H1 (cell line): ENCODE measurements at regions not wholly inside any gene's neighbourhood (a gene's known extent, or its start where the extent isn't known, plus 50 kb on each side); places are given as distances from the start of the nearest gene placed in this dataset.

Experiments
- CTCF ChIA-PET: fragments of 300-600 bp; sonication (Branson Sonifier 250); formaldehyde crosslinking; loops from one replicate; lab custom pipeline; 2021; ENCODE audit not compliant: partially characterized antibody; lab: Charles Lee
- POLR2A ChIA-PET: fragments of 300-600 bp; sonication (Branson Sonifier 250); formaldehyde crosslinking; loops from one replicate; lab custom pipeline; 2021; ENCODE audit warnings: inconsistent platforms; ENCODE audit not compliant: partially characterized antibody; lab: Charles Lee
- DNase-seq, 2 experiments: peaks; one replicate each; pipeline versions ENCODE4 v3.0.0 to v3.0.0-alpha.2; 2010 to 2022; ENCODE audit warnings: low spot score in 2 of 2, low read depth in 1 of 2, mixed read lengths in 1 of 2
- FAIRE-seq: peaks from 2 replicates; lab custom pipeline; 2011; peaks lifted over from hg19 to GRCh38; lab: Jason Lieb, UNC
- H2AFZ ChIP-seq: 2 replicates; pipeline ENCODE4 v1.8.1; 2012; ENCODE audit warnings: low read length, inconsistent platforms
- H2AK5ac ChIP-seq: 2 replicates; pipeline ENCODE4 v1.6.1; 2013; ENCODE audit warnings: low read depth, low read length
- H2BK120ac ChIP-seq: replicated peaks from 2 replicates; pipeline ENCODE3; 2013; ENCODE audit warnings: low read depth, low read length, inconsistent platforms
- H2BK12ac ChIP-seq: 2 replicates; pipeline ENCODE4 v1.6.1; 2013; ENCODE audit warnings: low read depth, low read length
- H2BK15ac ChIP-seq: 2 replicates; pipeline ENCODE4 v1.6.1; 2013; ENCODE audit warnings: low read length
- H2BK20ac ChIP-seq: 2 replicates; pipeline ENCODE4 v1.6.1; 2013; ENCODE audit warnings: low read length
- H2BK5ac ChIP-seq: 2 replicates; pipeline ENCODE4 v1.6.1; 2013; ENCODE audit warnings: low read depth, low read length
- H3K14ac ChIP-seq: 2 replicates; pipeline ENCODE4 v1.6.1; 2013; ENCODE audit warnings: inconsistent platforms; ENCODE audit not compliant: insufficient read length
- H3K18ac ChIP-seq: 2 replicates; pipeline ENCODE4 v1.6.1; 2013; ENCODE audit warnings: low read length; ENCODE audit errors: extremely low read depth
- H3K23ac ChIP-seq: 2 replicates; pipeline ENCODE4 v1.6.1; 2013; ENCODE audit warnings: inconsistent platforms; ENCODE audit not compliant: insufficient read length
- H3K23me2 ChIP-seq: 2 replicates; pipeline ENCODE4 v1.6.1; 2013; ENCODE audit warnings: low read depth, low read length
- H3K27ac ChIP-seq: 2 replicates; pipeline ENCODE4 v1.6.1; 2011; ENCODE audit warnings: low read depth, low read length, inconsistent platforms
- H3K27me3 ChIP-seq, 4 experiments: replicated peaks in 1 of 4; 1 replicate in 1 of 4; 2 replicates in 3 of 4; pipeline versions ENCODE4 v1.6.1 to v1.8.1; 2011 to 2013; ENCODE audit warnings: low read length in 3 of 4, mild to moderate bottlenecking in 3 of 4, inconsistent platforms in 2 of 4, mixed read lengths in 2 of 4, moderate library complexity in 1 of 4; ENCODE audit not compliant: control insufficient read depth in 3 of 4, insufficient read depth in 3 of 4; ENCODE audit errors: extremely low read depth in 1 of 4
- H3K36me3 ChIP-seq, 4 experiments: 2 replicates each; pipeline versions ENCODE4 v1.6.1 to v1.8.1; 2011 to 2013; ENCODE audit warnings: mild to moderate bottlenecking in 4 of 4, low read length in 3 of 4, moderate library complexity in 2 of 4, control low read depth in 1 of 4, inconsistent platforms in 1 of 4; ENCODE audit not compliant: insufficient read depth in 4 of 4, control insufficient read depth in 2 of 4
- H3K4ac ChIP-seq: replicated peaks from 2 replicates; pipeline ENCODE3; 2013; ENCODE audit warnings: low read length, low read depth, mixed read lengths, inconsistent platforms; ENCODE audit not compliant: insufficient read length
- H3K4me1 ChIP-seq, 4 experiments: replicated peaks in 1 of 4; 1 replicate in 1 of 4; 2 replicates in 3 of 4; pipeline versions ENCODE4 v1.6.1 to v1.8.1; 2011 to 2013; ENCODE audit warnings: low read length in 3 of 4, inconsistent platforms in 2 of 4, mixed read lengths in 1 of 4; ENCODE audit not compliant: insufficient read depth in 4 of 4, control insufficient read depth in 3 of 4
- H3K4me2 ChIP-seq, 2 experiments: 2 replicates each; pipeline versions ENCODE4 v1.6.1 to v1.8.1; 2011 to 2013; ENCODE audit warnings: low read depth in 2 of 2, low read length in 2 of 2, control low read depth in 1 of 2, inconsistent platforms in 1 of 2, mild to moderate bottlenecking in 1 of 2; ENCODE audit not compliant: insufficient read depth in 1 of 2
- H3K4me3 ChIP-seq, 4 experiments: fragments of 200-600, 300-600 bp in 1 of 4; sonication (generic), shearing (Covaris generic), sonication (Bioruptor Twin) in 1 of 4; 2 replicates each; pipeline versions ENCODE4 v1.5.1 to v1.8.1; 2011 to 2016; ENCODE audit warnings: low read length in 4 of 4, low read depth in 3 of 4, control low read depth in 2 of 4, inconsistent platforms in 2 of 4, mild to moderate bottlenecking in 2 of 4, mixed read lengths in 1 of 4, moderate library complexity in 1 of 4; ENCODE audit not compliant: insufficient read depth in 2 of 4; ENCODE audit errors: extremely low read depth in 1 of 4
- H3K56ac ChIP-seq: replicated peaks from 2 replicates; pipeline ENCODE3; 2013; ENCODE audit warnings: low read depth, mild to moderate bottlenecking, mixed read lengths, low read length, inconsistent platforms; ENCODE audit not compliant: insufficient read length
- H3K79me1 ChIP-seq: 2 replicates; pipeline ENCODE4 v1.6.1; 2013; ENCODE audit warnings: low read depth, low read length, control low read depth
- H3K79me2 ChIP-seq, 2 experiments: 2 replicates each; pipeline versions ENCODE4 v1.6.1 to v1.8.1; 2012 to 2013; ENCODE audit warnings: low read length in 2 of 2, mild to moderate bottlenecking in 2 of 2, inconsistent platforms in 1 of 2; ENCODE audit not compliant: insufficient read depth in 2 of 2, control insufficient read depth in 1 of 2
- H3K9ac ChIP-seq, 4 experiments: replicated peaks in 1 of 4; 1 replicate in 1 of 4; 2 replicates in 3 of 4; pipeline versions ENCODE4 v1.6.1 to v1.8.1; 2011 to 2013; ENCODE audit warnings: low read depth in 3 of 4, low read length in 3 of 4, control low read depth in 2 of 4, mild to moderate bottlenecking in 2 of 4, moderate library complexity in 2 of 4, inconsistent platforms in 1 of 4; ENCODE audit errors: extremely low read depth in 1 of 4
- H3K9me3 ChIP-seq, 2 experiments: 2 replicates each; pipeline versions ENCODE4 v1.6.1 to v1.8.1; 2012 to 2013; ENCODE audit warnings: mild to moderate bottlenecking in 2 of 2, moderate library complexity in 2 of 2, control low read depth in 1 of 2, inconsistent platforms in 1 of 2, low read depth in 1 of 2, low read length in 1 of 2, mixed read lengths in 1 of 2; ENCODE audit not compliant: insufficient read depth in 2 of 2
- H4K20me1 ChIP-seq, 2 experiments: replicated peaks in 1 of 2; 2 replicates each; pipeline versions ENCODE3 to v1.8.1; 2011 to 2013; ENCODE audit warnings: inconsistent platforms in 2 of 2, low read length in 2 of 2, mild to moderate bottlenecking in 1 of 2; ENCODE audit not compliant: insufficient read depth in 2 of 2, control insufficient read depth in 1 of 2
- H4K5ac ChIP-seq: 2 replicates; pipeline ENCODE4 v1.6.1; 2013; ENCODE audit warnings: low read length, low read depth, mixed read lengths, inconsistent platforms; ENCODE audit not compliant: insufficient read length
- H4K8ac ChIP-seq: 2 replicates; pipeline ENCODE4 v1.8.0; 2013; ENCODE audit warnings: mild to moderate bottlenecking, moderate library complexity, low read length, inconsistent platforms; ENCODE audit not compliant: insufficient read depth; ENCODE audit errors: extremely low read depth
- H4K91ac ChIP-seq: replicated peaks from 2 replicates; pipeline ENCODE3; 2013; ENCODE audit warnings: low read length, mixed read lengths, inconsistent platforms; ENCODE audit not compliant: insufficient read length
- ASH2L ChIP-seq: fragments of 200-600, 300-600 bp; sonication (generic); IDR thresholded peaks from one replicate; pipeline ENCODE4 v1.7.1; 2017; ENCODE audit warnings: low read length
- CHD1 ChIP-seq: IDR thresholded peaks from 2 replicates; pipeline ENCODE4 v1.6.1; 2012; ENCODE audit warnings: low read depth, low read length, improper control_type of control experiment
- CREB1 ChIP-seq: IDR thresholded peaks from 2 replicates; pipeline ENCODE4 v1.6.1; 2012; ENCODE audit warnings: inconsistent platforms
- CTBP2 ChIP-seq: IDR thresholded peaks from 2 replicates; pipeline ENCODE4 v1.7.0; 2011; ENCODE audit warnings: borderline replicate concordance, mild to moderate bottlenecking, moderate library complexity, mixed read lengths, low read length; ENCODE audit not compliant: insufficient read depth, insufficient read length
- EGR1 ChIP-seq: IDR thresholded peaks from 2 replicates; pipeline ENCODE4 v1.6.1; 2011; ENCODE audit warnings: low read depth, low read length, borderline replicate concordance
- KDM1A ChIP-seq: fragments of 200-600, 300-600 bp; sonication (generic); IDR thresholded peaks from 2 replicates; pipeline ENCODE4 v1.7.1; 2016; ENCODE audit warnings: mild to moderate bottlenecking, low read length, borderline replicate concordance
- KDM4A ChIP-seq: IDR thresholded peaks from one replicate; pipeline ENCODE4 v1.7.1; 2012; ENCODE audit warnings: low read depth, mild to moderate bottlenecking, moderate library complexity, low read length, inconsistent platforms; ENCODE audit not compliant: severe bottlenecking
- POLR2AphosphoS5 ChIP-seq: IDR thresholded peaks from 2 replicates; pipeline ENCODE4 v1.6.1; 2011; ENCODE audit warnings: low read depth, low read length
- POU5F1 ChIP-seq: IDR thresholded peaks from 2 replicates; pipeline ENCODE4 v1.6.1; 2011; ENCODE audit warnings: low read depth, mild to moderate bottlenecking, low read length, moderate library complexity
- RAD21 ChIP-seq, 2 experiments: IDR thresholded peaks in 1 of 2; conservative IDR thresholded peaks in 1 of 2; 2 replicates each; pipeline ENCODE4 v1.6.1; 2011; ENCODE audit warnings: low read depth in 2 of 2, low read length in 2 of 2, improper control_type of control experiment in 1 of 2, inconsistent platforms in 1 of 2, mild to moderate bottlenecking in 1 of 2, moderate library complexity in 1 of 2
- SIX5 ChIP-seq: IDR thresholded peaks from 2 replicates; pipeline ENCODE4 v1.6.1; 2011; ENCODE audit warnings: mild to moderate bottlenecking, low read depth, low read length
- SP1 ChIP-seq: IDR thresholded peaks from 2 replicates; pipeline ENCODE4 v1.6.1; 2011; ENCODE audit warnings: low read depth, low read length
- SUZ12 ChIP-seq: fragments of 200-600 bp; sonication (generic); IDR thresholded peaks from 2 replicates; pipeline ENCODE4 v1.6.1; 2012; ENCODE audit warnings: mild to moderate bottlenecking, inconsistent platforms, low read length, moderate library complexity, mixed read lengths
- TEAD4 ChIP-seq: IDR thresholded peaks from 2 replicates; pipeline ENCODE4 v1.6.1; 2012; ENCODE audit warnings: low read depth, low read length, inconsistent platforms, mixed read lengths
- WGBS, 2 experiments: shearing (Covaris generic) in 1 of 2; methylation state at CpG; one replicate each; pipeline versions ENCODE4 v1.1.6 to v1.1.7; 2013 to 2015; ENCODE audit warnings: low lambda C conversion rate in 2 of 2, mixed read lengths in 2 of 2, inconsistent platforms in 1 of 2, low coverage in 1 of 2, missing lambda C conversion rate in 1 of 2; ENCODE audit not compliant: insufficient replicate concordance in 2 of 2, insufficient coverage in 1 of 2, insufficient read length in 1 of 2; ENCODE audit errors: extremely low coverage in 1 of 2, missing lambda C conversion rate in 1 of 2; 5-methylcytosine and 5-hydroxymethylcytosine counted together
- TF ChIP-seq, protein P1 (sequence below): IDR thresholded peaks from 2 replicates; pipeline ENCODE4 v1.6.1; 2011; ENCODE audit warnings: low read depth, mild to moderate bottlenecking, low read length; ENCODE audit not compliant: insufficient read depth

DNA sequence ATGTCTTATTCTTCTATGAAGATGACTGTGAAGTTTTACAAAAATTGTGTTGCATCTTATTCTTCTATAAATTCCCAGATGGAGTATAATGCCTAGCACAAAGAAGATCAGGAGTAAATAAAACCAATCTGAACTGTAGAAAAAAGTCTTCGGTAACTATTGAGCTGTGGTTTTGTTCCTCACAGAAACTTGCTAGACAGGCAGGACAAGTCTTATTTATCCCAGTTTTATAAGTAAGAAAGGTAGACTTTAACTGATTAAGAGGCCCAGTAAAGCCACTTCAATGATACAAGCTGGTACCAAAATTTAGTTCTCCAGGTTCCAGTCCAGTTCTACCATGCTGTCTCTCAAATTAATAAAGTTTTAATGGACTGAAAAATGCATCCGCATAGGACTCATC is 526.7 kb upstream of the SETBP1 start:
- Histone ChIP-seq H3K18ac (no peak overlapping the region), H3K4me3 (no peak overlapping the region), H4K5ac (no peak overlapping the region), H2AK5ac (no peak overlapping the region), H3K4me2 (no peak overlapping the region), H3K36me3 (no peaks in the 10 kb centered on the region), H2BK5ac (no peak overlapping the region), H3K9ac (no peak overlapping the region), H3K79me2 (no peaks in the 10 kb centered on the region), H3K79me1 (no peaks in the 10 kb centered on the region), H3K27ac (no peak overlapping the region), H3K14ac (no peak overlapping the region), H3K9me3 (no peaks in the 10 kb centered on the region), H3K4me1 (no peaks in the 10 kb centered on the region), H2BK20ac (no peak overlapping the region), H3K4ac (no peak overlapping the region), H3K23me2 (no peaks in the 10 kb centered on the region), H3K56ac (no peak overlapping the region), H4K20me1 (no peaks in the 10 kb centered on the region), H2BK15ac (no peak overlapping the region), H2BK12ac (no peak overlapping the region), H3K27me3 (peaks cover 0 to 1% (median 0%) of the 10 kb centered on the region in 4 experiments; a peak in 1 of 7 replicates), H2AFZ (no peak overlapping the region), H2BK120ac (no peak overlapping the region), H3K23ac (no peak overlapping the region), H4K91ac (no peak overlapping the region), H4K8ac (no peak overlapping the region)
- FAIRE-seq (no peak), DNase-seq (no peak)
- CTCF ChIA-PET, result interaction anchor here (0.6 to 1.1 kb wide), 2 partner anchors 12 to 118 kb away, joined by 3 read pairs; no protein-coding TSS in a partner anchor
- WGBS, 2 experiments, result 100% methylated on average over 2 of the region's 2 CpGs; no CpG with 5 or more reads in 1 of the 2 experiments
- POLR2A ChIA-PET, result no interaction called here
- TF ChIP-seq KDM1A (no peak), SIX5 (no peak), KDM4A (no peak), CTBP2 (no peak), TEAD4 (no peak), ASH2L (no peak), CREB1 (no peak), CHD1 (no peak), SP1 (no peak), RAD21 (IDR thresholded peaks at IDR 0.05 in 1 of 2, conservative IDR thresholded peaks at IDR 0.05 in 1 of 2; ENCODE audit: low read depth in 2 of 2, low read length in 2 of 2) (no peak), POU5F1 (no peak), EGR1 (no peak), POLR2AphosphoS5 (no peak), SUZ12 (no peak)
- TF ChIP-seq, protein P1, sequence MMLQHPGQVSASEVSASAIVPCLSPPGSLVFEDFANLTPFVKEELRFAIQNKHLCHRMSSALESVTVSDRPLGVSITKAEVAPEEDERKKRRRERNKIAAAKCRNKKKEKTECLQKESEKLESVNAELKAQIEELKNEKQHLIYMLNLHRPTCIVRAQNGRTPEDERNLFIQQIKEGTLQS, result no peak
